GM12892 (cell line): ENCODE measurements at regions not wholly inside any gene's neighbourhood (a gene's known extent, or its start where the extent isn't known, plus 50 kb on each side); places are given as distances from the start of the nearest gene placed in this dataset.

Source experiments
- DNase-seq: peaks from one replicate; pipeline ENCODE4 v3.0.0; 2011; ENCODE audit not compliant: insufficient read length
- FAIRE-seq: peaks from 2 replicates; lab custom pipeline; 2011; peaks lifted over from hg19 to GRCh38; lab: Jason Lieb, UNC
- POLR2A ChIP-seq: IDR thresholded peaks from 2 replicates; pipeline ENCODE4 v1.6.1; 2011; ENCODE audit warnings: low read depth, low read length, control low read depth
- POLR2AphosphoS5 ChIP-seq: IDR thresholded peaks from 2 replicates; pipeline ENCODE4 v1.6.1; 2011; ENCODE audit warnings: low read depth, low read length, control low read depth
- TAF1 ChIP-seq: IDR thresholded peaks from 2 replicates; pipeline ENCODE4 v1.6.1; 2011; ENCODE audit warnings: low read depth, mild to moderate bottlenecking, control low read depth, low read length, borderline replicate concordance

DNA sequence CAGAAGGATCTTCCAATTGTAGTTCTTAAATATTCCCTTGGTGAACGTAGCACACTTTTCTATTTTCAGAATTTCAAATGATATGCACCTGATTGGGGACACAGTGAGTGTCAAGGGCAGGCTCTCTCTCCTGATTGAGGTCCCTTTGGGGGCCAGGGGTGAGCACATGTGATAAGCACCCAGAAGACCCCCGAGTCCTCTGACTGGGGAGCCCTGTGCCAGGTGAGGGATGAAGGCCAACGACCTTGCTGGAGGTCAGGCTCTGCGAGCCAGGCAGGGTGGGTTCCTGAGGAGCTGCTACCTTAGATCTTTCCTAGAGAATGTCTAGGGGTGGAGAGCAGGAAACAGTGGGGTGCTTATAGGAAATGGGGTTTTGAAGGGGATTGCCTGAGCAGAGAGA is 1253.9 kb downstream of the BRD1 start:
- TF ChIP-seq TAF1, result no peak
- TF ChIP-seq POLR2AphosphoS5, result no peak
- no peak for TF ChIP-seq POLR2A
- FAIRE-seq, result no peak
- DNase-seq, result no peak

GRCh38 chr22:48572951-48573350 is 1254.7 kb downstream of the BRD1 start:
- FAIRE-seq, result no peak
- DNase-seq, result no peak
- TF ChIP-seq POLR2A, result no peak
- TF ChIP-seq POLR2AphosphoS5, result no peak
- TF ChIP-seq TAF1, result no peak

GRCh38 chr22:48570912-48571311 is 1256.8 kb downstream of the BRD1 start:
- no peak for DNase-seq
- TF ChIP-seq POLR2A (no peak), TAF1 (no peak), POLR2AphosphoS5 (no peak)
- no peak for FAIRE-seq

GRCh38 chr22:48569476-48570233 is 1258.0 kb downstream of the BRD1 start:
- FAIRE-seq, result no peak
- no peak for TF ChIP-seq POLR2A
- no peak for TF ChIP-seq TAF1
- no peak for TF ChIP-seq POLR2AphosphoS5

DNA sequence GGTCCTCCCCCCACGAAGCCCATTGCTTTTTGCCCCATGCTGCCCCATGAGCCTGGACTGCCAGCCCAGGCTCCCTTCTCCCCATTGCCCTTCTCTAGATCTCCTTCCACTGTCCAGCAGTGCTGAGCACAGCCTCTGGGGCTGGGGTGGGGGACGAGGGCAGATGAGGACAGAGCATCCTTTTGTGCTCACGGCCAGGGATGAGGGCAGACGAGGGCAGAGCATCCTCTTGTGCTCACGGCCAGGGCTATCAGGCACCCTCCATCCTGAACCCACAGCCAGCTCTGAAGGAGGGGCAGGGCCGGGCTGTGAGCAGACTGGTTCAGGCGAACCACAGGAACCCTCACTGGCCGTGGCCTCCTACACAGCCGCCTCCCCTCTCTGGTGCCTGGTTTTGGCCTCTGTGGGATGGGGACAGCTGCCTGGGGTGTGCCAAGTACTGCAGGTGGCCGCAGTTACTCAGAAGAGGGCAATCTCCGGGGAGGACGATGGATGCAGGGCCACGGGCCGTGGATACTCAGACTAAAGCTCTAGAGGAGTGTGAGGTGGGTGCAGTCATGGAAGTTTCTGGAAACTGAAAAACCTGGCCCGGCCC is 1258.8 kb downstream of the BRD1 start:
- DNase-seq (no peak), FAIRE-seq (no peak)
- TF ChIP-seq TAF1 (no peak), POLR2A (no peak), POLR2AphosphoS5 (no peak)

More at GRCh38 chr22:48569476-48570233, 1258.0 kb downstream of the BRD1 start:
- DNase-seq, result no peak

GRCh38 chr22:48567213-48567975 is 1260.3 kb downstream of the BRD1 start:
- TF ChIP-seq TAF1 (no peak), POLR2AphosphoS5 (no peak), POLR2A (no peak)
- no peak for DNase-seq
- FAIRE-seq, result no peak

DNA sequence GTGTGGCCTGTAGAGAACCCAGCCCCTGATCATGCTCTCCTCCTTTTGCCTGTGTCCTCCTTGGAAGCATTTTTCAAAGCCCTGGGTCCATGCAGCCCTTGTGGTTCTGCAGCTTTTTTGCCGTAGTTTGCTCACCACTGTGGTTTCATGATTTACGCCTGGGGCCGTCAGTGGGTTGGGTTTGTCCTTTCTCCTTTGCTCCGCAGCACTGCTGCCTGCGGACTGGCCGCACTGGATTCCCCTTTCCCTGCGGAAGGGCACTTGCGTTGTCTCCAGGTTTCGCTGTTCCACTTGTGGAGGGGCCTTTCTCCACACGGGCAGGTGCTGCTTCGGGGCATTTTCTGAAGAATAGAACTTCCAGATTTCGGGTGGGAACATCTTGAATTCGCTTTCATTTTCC is 1260.9 kb downstream of the BRD1 start:
- DNase-seq (no peak), FAIRE-seq (no peak)
- TF ChIP-seq TAF1 (no peak), POLR2A (no peak), POLR2AphosphoS5 (no peak)

DNA sequence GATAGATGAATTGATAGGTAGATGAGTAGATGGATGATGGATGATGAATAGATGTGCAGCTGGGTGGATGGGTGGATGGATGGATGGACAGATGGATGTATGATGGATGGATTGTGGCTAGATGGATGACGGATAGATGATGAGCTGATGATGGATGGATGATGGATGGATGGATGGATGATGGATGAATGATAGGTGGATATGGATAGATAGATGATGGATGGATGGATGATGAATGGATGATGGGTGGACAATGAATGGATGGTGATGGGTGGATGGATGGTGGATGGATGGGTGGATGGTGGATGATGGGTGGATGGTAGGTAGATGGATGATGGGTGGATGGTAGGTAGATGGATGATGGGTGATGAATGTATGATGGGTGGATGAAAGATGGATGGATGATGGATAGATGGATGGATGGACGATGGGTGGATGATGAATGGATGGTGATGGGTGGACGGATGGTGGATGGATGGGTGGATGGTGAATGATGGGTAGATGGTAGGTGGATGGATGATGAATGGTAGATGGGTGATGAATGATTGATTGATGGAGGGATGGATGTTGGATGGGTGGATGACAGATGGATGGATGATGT is 1261.7 kb downstream of the BRD1 start:
- no peak for FAIRE-seq
- no peak for DNase-seq
- TF ChIP-seq POLR2AphosphoS5, result no peak
- TF ChIP-seq POLR2A, result no peak
- no peak for TF ChIP-seq TAF1

GRCh38 chr22:48564995-48565394 is 1262.7 kb downstream of the BRD1 start:
- FAIRE-seq (no peak), DNase-seq (no peak)
- no peak for TF ChIP-seq POLR2AphosphoS5
- TF ChIP-seq POLR2A, result no peak
- no peak for TF ChIP-seq TAF1

DNA sequence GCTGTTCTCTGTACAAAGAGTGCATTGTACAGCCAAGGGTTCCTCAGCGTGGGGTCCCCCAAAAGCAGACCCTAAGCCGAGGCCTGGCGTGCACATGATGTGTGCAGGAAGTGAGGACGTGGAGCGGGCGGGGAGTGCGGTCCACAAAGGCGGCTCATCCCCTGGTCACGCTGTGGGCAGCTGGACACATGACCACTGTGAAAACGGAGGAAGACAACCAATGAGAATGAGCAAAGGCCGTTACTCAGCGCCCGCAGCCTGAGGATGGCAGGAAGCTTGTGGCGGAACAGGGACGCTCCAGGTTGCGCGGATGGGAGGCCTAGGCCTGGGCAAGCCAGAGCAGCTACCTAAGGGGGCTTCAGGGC is 1263.7 kb downstream of the BRD1 start:
- no peak for TF ChIP-seq POLR2A
- no peak for TF ChIP-seq POLR2AphosphoS5
- TF ChIP-seq TAF1, result no peak
- FAIRE-seq (no peak), DNase-seq (no peak)
